H7 (cell line): ENCODE measurements at regions not wholly inside any gene's neighbourhood (a gene's known extent, or its start where the extent isn't known, plus 50 kb on each side); places are given as distances from the start of the nearest gene placed in this dataset.
"Not testable (repeated sequence)": the region's sequence is repeated elsewhere in the genome, so short reads cannot be mapped to it uniquely, and the experiment has no call there.

Experiments used
- DNase-seq: peaks from one replicate; pipeline ENCODE4 v3.0.0; 2012
- H3K27me3 ChIP-seq: 2 replicates; pipeline ENCODE4 v1.6.0; 2011; ENCODE audit warnings: mild to moderate bottlenecking, low read length; ENCODE audit not compliant: control insufficient read depth, insufficient read depth
- H3K36me3 ChIP-seq: replicated peaks from 2 replicates; pipeline ENCODE4 v1.5.1; 2011; ENCODE audit warnings: low read length; ENCODE audit not compliant: control insufficient read depth, insufficient read depth
- H3K4me3 ChIP-seq: 2 replicates; pipeline ENCODE4 v1.5.1; 2011; ENCODE audit warnings: low read depth, mild to moderate bottlenecking, control low read depth, low read length, moderate library complexity; ENCODE audit not compliant: insufficient read depth

- H3K27me3 ChIP-seq, H3K36me3 ChIP-seq, DNase-seq, H3K4me3 ChIP-seq: not testable (repeated sequence)
Measured at GRCh38 chr6:86146751-86147150, 504.1 kb upstream of the SYNCRIP start.

GRCh38 chr6:86142326-86142725, 499.6 kb upstream of the SYNCRIP start:
- H3K27me3 ChIP-seq, result no peaks in the 10 kb centered on the region
- H3K4me3 ChIP-seq, result no peak overlapping the region
- H3K36me3 ChIP-seq, result no peaks in the 10 kb centered on the region
- no peak for DNase-seq

DNA sequence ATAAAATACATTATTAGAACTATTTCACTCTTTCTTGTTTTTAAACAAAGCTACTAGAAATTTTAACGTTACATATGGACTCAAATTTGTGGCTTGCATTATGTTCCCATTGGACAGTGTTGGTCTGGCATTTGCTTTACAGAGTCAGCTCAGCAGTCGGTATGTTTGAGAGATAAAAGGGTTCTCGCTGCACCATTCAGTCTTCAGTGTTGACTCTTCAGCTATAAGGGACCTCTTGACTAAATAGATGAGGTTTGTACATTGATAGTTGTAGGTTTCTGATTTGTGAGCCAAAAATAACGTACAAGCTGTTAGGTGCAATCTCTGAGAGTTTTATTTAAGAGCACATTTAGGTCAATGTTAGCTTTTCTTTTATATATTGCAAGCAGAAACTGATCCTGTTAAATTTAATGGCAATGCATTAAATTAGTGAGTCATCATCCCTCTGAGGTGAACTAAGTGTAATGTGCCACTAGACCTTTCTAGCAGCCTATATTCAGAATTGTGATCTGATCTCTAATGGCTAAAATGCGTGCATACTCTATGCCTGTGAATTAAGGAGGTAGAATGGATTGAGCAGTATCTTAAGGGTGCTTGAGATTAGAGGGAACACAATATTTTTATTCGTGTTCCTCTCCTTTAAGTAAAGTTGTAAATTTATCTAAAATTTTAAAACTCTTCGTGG, 485.6 kb upstream of the SYNCRIP start:
- H3K27me3 ChIP-seq, result no peaks in the 10 kb centered on the region
- DNase-seq, result no peak
- H3K4me3 ChIP-seq, result no peak overlapping the region
- no peaks in the 10 kb centered on the region for H3K36me3 ChIP-seq

- no peak overlapping the region for H3K4me3 ChIP-seq
- no peak for DNase-seq
- H3K36me3 ChIP-seq, result no peaks in the 10 kb centered on the region
- no peaks in the 10 kb centered on the region for H3K27me3 ChIP-seq
Measured at GRCh38 chr6:86122086-86122485, 479.4 kb upstream of the SYNCRIP start.

GRCh38 chr6:86118271-86118670, 475.6 kb upstream of the SYNCRIP start:
- no peak for DNase-seq
- H3K36me3 ChIP-seq, result no peaks in the 10 kb centered on the region
- no peaks in the 10 kb centered on the region for H3K27me3 ChIP-seq
- H3K4me3 ChIP-seq, result no peak overlapping the region

GRCh38 chr6:86107985-86108384, 465.3 kb upstream of the SYNCRIP start:
- no peak for DNase-seq
- Histone ChIP-seq H3K36me3 (no peaks in the 10 kb centered on the region), H3K4me3 (no peak overlapping the region), H3K27me3 (no peaks in the 10 kb centered on the region)

GRCh38 chr6:86087954-86088353, 445.3 kb upstream of the SYNCRIP start:
- no peak for DNase-seq
- Histone ChIP-seq H3K36me3 (no peaks in the 10 kb centered on the region), H3K4me3 (no peak overlapping the region), H3K27me3 (no peaks in the 10 kb centered on the region)

DNA sequence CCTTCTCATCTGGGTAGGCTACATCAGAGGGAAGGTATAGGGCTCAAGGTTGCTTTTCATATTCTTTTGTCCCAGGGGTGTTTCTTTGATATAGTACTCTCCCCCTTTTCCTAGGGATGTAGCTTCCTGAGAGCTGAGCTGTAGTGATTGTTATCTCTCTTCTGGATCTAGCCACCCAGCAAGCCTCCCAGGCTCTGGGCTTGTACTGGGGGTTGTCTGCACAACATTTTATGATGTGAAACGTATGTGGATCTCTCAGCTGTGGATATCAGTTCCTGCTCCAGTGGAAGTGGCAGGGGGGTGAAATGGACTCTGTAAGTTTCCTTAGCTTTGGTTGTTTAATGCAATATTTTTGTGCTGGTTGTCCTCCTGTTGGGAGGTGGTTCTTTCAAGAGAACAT, 437.3 kb upstream of the SYNCRIP start:
- H3K27me3 ChIP-seq, result no peaks in the 10 kb centered on the region
- no peaks in the 10 kb centered on the region for H3K36me3 ChIP-seq
- DNase-seq, result no peak
- H3K4me3 ChIP-seq, result no peak overlapping the region

DNA sequence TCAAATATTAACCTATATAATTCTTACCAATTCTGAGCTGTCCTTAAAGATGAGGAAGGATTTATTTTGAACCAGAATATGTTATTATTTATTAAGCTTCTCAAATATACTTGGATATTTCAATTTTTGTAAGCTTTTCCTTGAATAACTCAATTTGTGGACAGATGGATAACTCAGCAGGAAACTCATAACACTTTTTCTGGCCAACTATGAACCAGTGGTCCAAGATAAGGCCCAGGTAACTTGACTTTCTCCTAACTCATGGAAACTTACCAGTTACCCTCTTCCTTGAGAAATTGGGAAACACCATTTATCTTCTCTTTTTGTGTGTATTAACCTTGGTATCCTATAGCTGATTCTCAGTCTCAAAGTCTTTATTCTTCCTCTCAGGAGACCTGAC, 427.5 kb upstream of the SYNCRIP start:
- DNase-seq, result no peak
- no peak overlapping the region for H3K4me3 ChIP-seq
- H3K36me3 ChIP-seq, result no peaks in the 10 kb centered on the region
- no peaks in the 10 kb centered on the region for H3K27me3 ChIP-seq

DNA sequence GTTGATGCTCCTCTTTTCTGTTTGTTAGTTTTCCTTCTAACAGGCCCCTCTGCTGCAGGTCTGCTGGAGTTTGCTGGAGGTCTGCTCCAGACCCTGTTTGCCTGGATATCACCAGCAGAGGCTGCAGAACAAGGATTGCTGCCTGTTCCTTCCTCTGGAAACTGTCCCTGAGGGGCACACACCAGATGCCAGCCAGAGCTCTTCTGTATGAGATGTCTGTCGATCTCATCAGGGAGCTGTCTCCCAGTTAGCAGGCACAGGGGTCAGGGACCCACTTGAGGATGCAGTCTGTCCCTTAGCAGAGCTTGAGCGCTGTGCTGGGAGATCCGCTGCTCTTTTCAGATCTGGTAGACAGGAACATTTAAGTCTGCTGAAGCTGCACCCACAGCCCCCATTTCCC, 422.3 kb upstream of the SYNCRIP start:
- H3K4me3 ChIP-seq, DNase-seq: not testable (repeated sequence)

DNA sequence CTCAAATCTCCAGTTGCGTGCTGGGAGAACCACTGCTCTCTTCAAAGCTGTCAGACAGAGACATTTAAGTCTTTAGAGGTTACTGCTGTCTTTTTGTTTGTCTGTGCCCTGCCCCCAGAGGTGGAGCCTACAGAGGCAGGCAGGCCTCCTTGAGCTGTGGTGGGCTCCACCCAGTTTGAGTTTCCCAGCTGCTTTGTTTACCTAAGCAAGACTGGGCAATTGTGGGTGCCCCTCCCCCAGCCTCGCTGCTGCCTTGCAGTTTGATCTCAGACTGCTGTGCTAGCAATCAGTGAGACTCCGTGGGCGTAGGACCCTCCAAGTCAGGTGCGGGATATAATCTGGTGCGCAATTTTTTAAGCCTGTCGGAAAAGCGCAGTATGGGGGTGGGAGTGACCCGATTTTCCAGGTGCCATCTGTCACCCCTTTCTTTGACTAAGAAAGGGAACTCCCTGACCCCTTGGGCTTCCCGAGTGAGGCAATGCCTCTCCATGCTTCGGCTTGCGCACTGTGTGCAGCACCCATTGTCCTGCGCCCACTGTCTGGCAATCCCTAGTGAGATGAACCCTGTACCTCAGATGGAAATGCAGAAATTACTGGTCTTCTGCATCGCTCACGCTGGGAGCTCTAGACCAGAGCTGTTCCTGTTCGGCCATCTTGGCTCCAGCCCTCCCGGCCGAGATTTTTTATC, 414.8 kb upstream of the SYNCRIP start:
- not testable (repeated sequence) for H3K27me3 ChIP-seq, DNase-seq, H3K36me3 ChIP-seq
- H3K4me3 ChIP-seq, result peak overlapping the region; percentile 38

More for the DNA sequence above, 422.3 kb upstream of the SYNCRIP start:
- not testable (repeated sequence) for H3K27me3 ChIP-seq, H3K36me3 ChIP-seq

DNA sequence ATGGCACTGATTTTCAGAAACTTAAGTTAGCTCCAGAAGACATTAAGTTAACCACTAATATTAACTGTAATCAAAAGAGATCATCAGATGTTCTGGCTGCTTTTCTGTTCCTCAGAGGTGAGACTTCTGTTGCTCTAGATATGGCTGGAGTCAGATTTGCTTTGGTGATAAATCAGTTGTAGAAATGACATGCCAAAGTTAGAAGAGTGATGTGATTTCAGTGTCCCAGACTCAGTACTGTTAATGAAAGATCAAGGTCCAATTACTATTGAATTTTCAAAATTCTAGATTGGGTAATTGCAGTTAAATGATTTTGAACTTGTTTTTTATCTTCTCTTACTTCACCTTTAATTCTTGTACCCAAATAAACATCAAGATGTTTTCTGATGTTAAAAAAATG, 402.4 kb upstream of the SYNCRIP start:
- Histone ChIP-seq H3K27me3 (no peaks in the 10 kb centered on the region), H3K4me3 (no peak overlapping the region), H3K36me3 (no peaks in the 10 kb centered on the region)
- no peak for DNase-seq

- no peaks in the 10 kb centered on the region for H3K36me3 ChIP-seq
- no peak for DNase-seq
- H3K27me3 ChIP-seq, result no peaks in the 10 kb centered on the region
- H3K4me3 ChIP-seq, result no peak overlapping the region
Measured at GRCh38 chr6:86042214-86042613, 399.5 kb upstream of the SYNCRIP start.

DNA sequence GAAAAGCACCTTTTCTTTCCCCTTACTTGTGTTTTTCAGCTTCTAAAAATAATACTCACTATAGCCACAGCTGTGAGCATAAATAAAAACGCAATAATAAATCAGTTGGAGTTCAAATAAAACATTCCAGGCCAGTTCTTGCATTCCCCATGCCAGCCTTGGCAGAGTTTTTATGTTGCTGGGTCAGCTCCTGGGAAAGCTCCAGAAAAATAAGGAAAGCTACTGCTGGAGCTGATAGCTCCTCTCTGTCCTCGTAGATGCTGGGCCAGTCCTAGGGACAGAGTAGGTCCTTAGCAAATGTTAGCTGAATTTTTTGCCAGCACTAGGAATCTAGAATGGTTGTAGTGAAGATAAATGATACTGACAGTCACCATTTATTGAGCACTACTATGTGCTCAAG, 389.0 kb upstream of the SYNCRIP start:
- Histone ChIP-seq H3K36me3 (no peaks in the 10 kb centered on the region), H3K27me3 (no peaks in the 10 kb centered on the region), H3K4me3 (no peak overlapping the region)
- no peak for DNase-seq

DNA sequence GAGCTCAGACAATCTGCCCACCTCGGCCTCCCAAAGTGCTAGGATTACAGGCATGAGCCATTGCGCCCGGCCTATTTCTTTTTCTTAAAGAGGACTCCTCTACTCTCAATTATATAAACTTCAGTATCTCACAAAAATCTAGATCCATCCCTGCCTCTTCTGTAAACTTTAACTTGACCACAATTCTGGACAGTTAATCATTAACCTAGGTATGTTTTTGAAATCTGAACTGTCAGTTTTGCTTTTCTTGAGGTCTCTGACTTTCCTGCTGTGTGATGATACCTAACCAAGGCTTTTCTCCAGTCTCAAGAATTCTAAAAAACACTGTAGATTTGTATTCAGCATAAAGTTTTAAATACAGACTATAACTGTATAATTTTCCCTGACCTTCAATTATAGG, 388.2 kb upstream of the SYNCRIP start:
- no peak overlapping the region for H3K4me3 ChIP-seq
- no peaks in the 10 kb centered on the region for H3K27me3 ChIP-seq
- no peak for DNase-seq
- no peaks in the 10 kb centered on the region for H3K36me3 ChIP-seq
